Uterus (tissue), 3 donors: ENCODE measurements at regions not wholly inside any gene's neighbourhood (a gene's known extent, or its start where the extent isn't known, plus 50 kb on each side); places are given as distances from the start of the nearest gene placed in this dataset.

ENCODE experiments used
- DNase-seq, 2 donors: peaks; one replicate each; pipeline ENCODE4 v3.0.0-alpha.2; 2019 to 2020
- H3K27ac ChIP-seq, 2 donors: fragments of 200-600 bp; sonication (generic); 1 replicate in 1 of 2; 2 replicates in 1 of 2; pipeline ENCODE4 v1.5.1; 2016 to 2018
- H3K27me3 ChIP-seq, 2 donors: fragments of 200-600 bp; sonication (generic); one replicate each; pipeline ENCODE4 v1.5.1; 2018 to 2019; ENCODE audit warnings: control low read depth in 1 of 2
- H3K36me3 ChIP-seq, 2 donors: fragments of 200-600 bp; sonication (generic); one replicate each; pipeline ENCODE4 v1.5.1; 2019; ENCODE audit warnings: control low read depth in 1 of 2
- H3K4me1 ChIP-seq, 2 donors: fragments of 200-600 bp; sonication (generic); one replicate each; pipeline ENCODE4 v1.5.1; 2018 to 2019; ENCODE audit warnings: control low read depth in 1 of 2
- H3K4me3 ChIP-seq, 2 donors: fragments of 200-600 bp; sonication (generic); 1 replicate in 1 of 2; 2 replicates in 1 of 2; pipeline ENCODE4 v1.5.1; 2018 to 2019; ENCODE audit warnings: mild to moderate bottlenecking in 1 of 2
- H3K9me3 ChIP-seq, 2 donors: fragments of 200-600 bp; sonication (generic); one replicate each; pipeline ENCODE4 v1.5.1; 2019; ENCODE audit warnings: control low read depth in 1 of 2
- CTCF ChIP-seq, 4 experiments: fragments of 200-600 bp in 2 of 4; fragments of 450-650 bp in 2 of 4; sonication (generic) in 2 of 4; IDR thresholded peaks; one replicate each; pipeline ENCODE4 v1.5.1; 2016 to 2019; ENCODE audit warnings: antibody characterized with exemption in 4 of 4, mild to moderate bottlenecking in 2 of 4, moderate library complexity in 1 of 4
- POLR2A ChIP-seq, 2 donors: fragments of 450-650 bp; IDR thresholded peaks; one replicate each; pipeline ENCODE4 v1.6.1; 2016; ENCODE audit warnings: antibody characterized with exemption in 2 of 2, mild to moderate bottlenecking in 1 of 2, moderate library complexity in 1 of 2
- intact Hi-C: fragments of 100-400 bp; cut with DNase I; formaldehyde crosslinking; loops from one replicate; pipeline ENCODE4 v1.15.1; 2023; ENCODE audit warnings: low total_unique reads
- donor health status: DM: yes; HTN: yes; CAD: no.

- TF ChIP-seq CTCF (IDR thresholded peaks at IDR 0.05) (no peak), POLR2A (IDR thresholded peaks at IDR 0.05) (no peak)
Measured at GRCh38 chr3:18099611-18100010, 325.5 kb downstream of the SATB1 start.

GRCh38 chr3:18098960-18099587 is 326.1 kb downstream of the SATB1 start:
- Histone ChIP-seq H3K4me3 (no peak overlapping the region), H3K36me3 (no peaks in the 10 kb centered on the region), H3K4me1 (no peaks in the 10 kb centered on the region), H3K27me3 (no peaks in the 10 kb centered on the region), H3K9me3 (no peaks in the 10 kb centered on the region), H3K27ac (no peak overlapping the region)
- DNase-seq: no peak
- TF ChIP-seq POLR2A (IDR thresholded peaks at IDR 0.05) (no peak), CTCF (IDR thresholded peaks at IDR 0.05) (no peak)
- intact Hi-C loops: no loop called here

More at GRCh38 chr3:18099611-18100010, 325.5 kb downstream of the SATB1 start:
- Histone ChIP-seq H3K9me3 (no peaks in the 10 kb centered on the region), H3K27me3 (no peaks in the 10 kb centered on the region), H3K27ac (no peak overlapping the region), H3K4me1 (no peaks in the 10 kb centered on the region), H3K36me3 (no peaks in the 10 kb centered on the region), H3K4me3 (no peak overlapping the region)
- intact Hi-C loops: no loop called here
- no peak for DNase-seq

- no peak for DNase-seq
- Histone ChIP-seq H3K4me1 (no peaks in the 10 kb centered on the region), H3K27me3 (no peaks in the 10 kb centered on the region), H3K4me3 (no peak overlapping the region), H3K9me3 (no peaks in the 10 kb centered on the region), H3K36me3 (no peaks in the 10 kb centered on the region), H3K27ac (no peak overlapping the region)
- no peak for TF ChIP-seq POLR2A (IDR thresholded peaks at IDR 0.05)
- no peak for TF ChIP-seq CTCF (IDR thresholded peaks at IDR 0.05)
- intact Hi-C loops: no loop called here
Measured at GRCh38 chr3:18097989-18098388, 327.1 kb downstream of the SATB1 start.

GRCh38 chr3:18097473-18097872 is 327.7 kb downstream of the SATB1 start:
- no peak for TF ChIP-seq POLR2A (IDR thresholded peaks at IDR 0.05)
- no peaks in the 10 kb centered on the region for H3K27me3 ChIP-seq
- no peak overlapping the region for H3K4me3 ChIP-seq

GRCh38 chr3:18092726-18093125 is 332.4 kb downstream of the SATB1 start:
- H3K4me1 ChIP-seq: no peaks in the 10 kb centered on the region
- H3K27ac ChIP-seq: no peak overlapping the region
- H3K9me3 ChIP-seq: no peaks in the 10 kb centered on the region
- no peaks in the 10 kb centered on the region for H3K36me3 ChIP-seq
- intact Hi-C loops: no loop called here
- H3K27me3 ChIP-seq: no peaks in the 10 kb centered on the region
- H3K4me3 ChIP-seq: no peak overlapping the region
- TF ChIP-seq POLR2A (IDR thresholded peaks at IDR 0.05) (no peak), CTCF (IDR thresholded peaks at IDR 0.05) (no peak)
- no peak for DNase-seq

More at GRCh38 chr3:18097473-18097872, 327.7 kb downstream of the SATB1 start:
- Histone ChIP-seq H3K9me3 (no peaks in the 10 kb centered on the region), H3K4me1 (no peaks in the 10 kb centered on the region), H3K36me3 (no peaks in the 10 kb centered on the region), H3K27ac (no peak overlapping the region)
- DNase-seq: no peak
- intact Hi-C loops: no loop called here

- TF ChIP-seq CTCF (IDR thresholded peaks at IDR 0.05) (no peak), POLR2A (IDR thresholded peaks at IDR 0.05) (no peak)
- no peak overlapping the region for H3K4me3 ChIP-seq
- H3K36me3 ChIP-seq: no peaks in the 10 kb centered on the region
- intact Hi-C loops: no loop called here
- H3K27ac ChIP-seq: no peak overlapping the region
- no peaks in the 10 kb centered on the region for H3K27me3 ChIP-seq
- no peak for DNase-seq
- no peaks in the 10 kb centered on the region for H3K4me1 ChIP-seq
- no peaks in the 10 kb centered on the region for H3K9me3 ChIP-seq
Measured at GRCh38 chr3:18090377-18090776, 334.8 kb downstream of the SATB1 start.
